H1 (cell line): ENCODE measurements at regions not wholly inside any gene's neighbourhood (a gene's known extent, or its start where the extent isn't known, plus 50 kb on each side); places are given as distances from the start of the nearest gene placed in this dataset.
A peak's percentile ranks its signal among the peaks of the same experiment; 100 is the strongest.

Experiments used
- CTCF ChIA-PET: fragments of 300-600 bp; sonication (Branson Sonifier 250); formaldehyde crosslinking; loops from one replicate; lab custom pipeline; 2021; ENCODE audit not compliant: partially characterized antibody; lab: Charles Lee
- POLR2A ChIA-PET: fragments of 300-600 bp; sonication (Branson Sonifier 250); formaldehyde crosslinking; loops from one replicate; lab custom pipeline; 2021; ENCODE audit warnings: inconsistent platforms; ENCODE audit not compliant: partially characterized antibody; lab: Charles Lee
- DNase-seq, 2 experiments: peaks; one replicate each; pipeline versions ENCODE4 v3.0.0 to v3.0.0-alpha.2; 2010 to 2022; ENCODE audit warnings: low spot score in 2 of 2, low read depth in 1 of 2, mixed read lengths in 1 of 2
- FAIRE-seq: peaks from 2 replicates; lab custom pipeline; 2011; peaks lifted over from hg19 to GRCh38; lab: Jason Lieb, UNC
- H2AFZ ChIP-seq: 2 replicates; pipeline ENCODE4 v1.8.1; 2012; ENCODE audit warnings: low read length, inconsistent platforms
- H2AK5ac ChIP-seq: 2 replicates; pipeline ENCODE4 v1.6.1; 2013; ENCODE audit warnings: low read depth, low read length
- H2BK120ac ChIP-seq: replicated peaks from 2 replicates; pipeline ENCODE3; 2013; ENCODE audit warnings: low read depth, low read length, inconsistent platforms
- H2BK12ac ChIP-seq: 2 replicates; pipeline ENCODE4 v1.6.1; 2013; ENCODE audit warnings: low read depth, low read length
- H2BK15ac ChIP-seq: 2 replicates; pipeline ENCODE4 v1.6.1; 2013; ENCODE audit warnings: low read length
- H2BK20ac ChIP-seq: 2 replicates; pipeline ENCODE4 v1.6.1; 2013; ENCODE audit warnings: low read length
- H2BK5ac ChIP-seq: 2 replicates; pipeline ENCODE4 v1.6.1; 2013; ENCODE audit warnings: low read depth, low read length
- H3K14ac ChIP-seq: 2 replicates; pipeline ENCODE4 v1.6.1; 2013; ENCODE audit warnings: inconsistent platforms; ENCODE audit not compliant: insufficient read length
- H3K18ac ChIP-seq: 2 replicates; pipeline ENCODE4 v1.6.1; 2013; ENCODE audit warnings: low read length; ENCODE audit errors: extremely low read depth
- H3K23ac ChIP-seq: 2 replicates; pipeline ENCODE4 v1.6.1; 2013; ENCODE audit warnings: inconsistent platforms; ENCODE audit not compliant: insufficient read length
- H3K23me2 ChIP-seq: 2 replicates; pipeline ENCODE4 v1.6.1; 2013; ENCODE audit warnings: low read depth, low read length
- H3K27ac ChIP-seq: 2 replicates; pipeline ENCODE4 v1.6.1; 2011; ENCODE audit warnings: low read depth, low read length, inconsistent platforms
- H3K27me3 ChIP-seq, 4 experiments: replicated peaks in 1 of 4; 1 replicate in 1 of 4; 2 replicates in 3 of 4; pipeline versions ENCODE4 v1.6.1 to v1.8.1; 2011 to 2013; ENCODE audit warnings: low read length in 3 of 4, mild to moderate bottlenecking in 3 of 4, inconsistent platforms in 2 of 4, mixed read lengths in 2 of 4, moderate library complexity in 1 of 4; ENCODE audit not compliant: control insufficient read depth in 3 of 4, insufficient read depth in 3 of 4; ENCODE audit errors: extremely low read depth in 1 of 4
- H3K36me3 ChIP-seq, 4 experiments: 2 replicates each; pipeline versions ENCODE4 v1.6.1 to v1.8.1; 2011 to 2013; ENCODE audit warnings: mild to moderate bottlenecking in 4 of 4, low read length in 3 of 4, moderate library complexity in 2 of 4, control low read depth in 1 of 4, inconsistent platforms in 1 of 4; ENCODE audit not compliant: insufficient read depth in 4 of 4, control insufficient read depth in 2 of 4
- H3K4ac ChIP-seq: replicated peaks from 2 replicates; pipeline ENCODE3; 2013; ENCODE audit warnings: low read length, low read depth, mixed read lengths, inconsistent platforms; ENCODE audit not compliant: insufficient read length
- H3K4me1 ChIP-seq, 4 experiments: replicated peaks in 1 of 4; 1 replicate in 1 of 4; 2 replicates in 3 of 4; pipeline versions ENCODE4 v1.6.1 to v1.8.1; 2011 to 2013; ENCODE audit warnings: low read length in 3 of 4, inconsistent platforms in 2 of 4, mixed read lengths in 1 of 4; ENCODE audit not compliant: insufficient read depth in 4 of 4, control insufficient read depth in 3 of 4
- H3K4me2 ChIP-seq, 2 experiments: 2 replicates each; pipeline versions ENCODE4 v1.6.1 to v1.8.1; 2011 to 2013; ENCODE audit warnings: low read depth in 2 of 2, low read length in 2 of 2, control low read depth in 1 of 2, inconsistent platforms in 1 of 2, mild to moderate bottlenecking in 1 of 2; ENCODE audit not compliant: insufficient read depth in 1 of 2
- H3K4me3 ChIP-seq, 4 experiments: fragments of 200-600, 300-600 bp in 1 of 4; sonication (generic), shearing (Covaris generic), sonication (Bioruptor Twin) in 1 of 4; 2 replicates each; pipeline versions ENCODE4 v1.5.1 to v1.8.1; 2011 to 2016; ENCODE audit warnings: low read length in 4 of 4, low read depth in 3 of 4, control low read depth in 2 of 4, inconsistent platforms in 2 of 4, mild to moderate bottlenecking in 2 of 4, mixed read lengths in 1 of 4, moderate library complexity in 1 of 4; ENCODE audit not compliant: insufficient read depth in 2 of 4; ENCODE audit errors: extremely low read depth in 1 of 4
- H3K56ac ChIP-seq: replicated peaks from 2 replicates; pipeline ENCODE3; 2013; ENCODE audit warnings: low read depth, mild to moderate bottlenecking, mixed read lengths, low read length, inconsistent platforms; ENCODE audit not compliant: insufficient read length
- H3K79me1 ChIP-seq: 2 replicates; pipeline ENCODE4 v1.6.1; 2013; ENCODE audit warnings: low read depth, low read length, control low read depth
- H3K79me2 ChIP-seq, 2 experiments: 2 replicates each; pipeline versions ENCODE4 v1.6.1 to v1.8.1; 2012 to 2013; ENCODE audit warnings: low read length in 2 of 2, mild to moderate bottlenecking in 2 of 2, inconsistent platforms in 1 of 2; ENCODE audit not compliant: insufficient read depth in 2 of 2, control insufficient read depth in 1 of 2
- H3K9ac ChIP-seq, 4 experiments: replicated peaks in 1 of 4; 1 replicate in 1 of 4; 2 replicates in 3 of 4; pipeline versions ENCODE4 v1.6.1 to v1.8.1; 2011 to 2013; ENCODE audit warnings: low read depth in 3 of 4, low read length in 3 of 4, control low read depth in 2 of 4, mild to moderate bottlenecking in 2 of 4, moderate library complexity in 2 of 4, inconsistent platforms in 1 of 4; ENCODE audit errors: extremely low read depth in 1 of 4
- H3K9me3 ChIP-seq, 2 experiments: 2 replicates each; pipeline versions ENCODE4 v1.6.1 to v1.8.1; 2012 to 2013; ENCODE audit warnings: mild to moderate bottlenecking in 2 of 2, moderate library complexity in 2 of 2, control low read depth in 1 of 2, inconsistent platforms in 1 of 2, low read depth in 1 of 2, low read length in 1 of 2, mixed read lengths in 1 of 2; ENCODE audit not compliant: insufficient read depth in 2 of 2
- H4K20me1 ChIP-seq, 2 experiments: replicated peaks in 1 of 2; 2 replicates each; pipeline versions ENCODE3 to v1.8.1; 2011 to 2013; ENCODE audit warnings: inconsistent platforms in 2 of 2, low read length in 2 of 2, mild to moderate bottlenecking in 1 of 2; ENCODE audit not compliant: insufficient read depth in 2 of 2, control insufficient read depth in 1 of 2
- H4K5ac ChIP-seq: 2 replicates; pipeline ENCODE4 v1.6.1; 2013; ENCODE audit warnings: low read length, low read depth, mixed read lengths, inconsistent platforms; ENCODE audit not compliant: insufficient read length
- H4K8ac ChIP-seq: 2 replicates; pipeline ENCODE4 v1.8.0; 2013; ENCODE audit warnings: mild to moderate bottlenecking, moderate library complexity, low read length, inconsistent platforms; ENCODE audit not compliant: insufficient read depth; ENCODE audit errors: extremely low read depth
- H4K91ac ChIP-seq: replicated peaks from 2 replicates; pipeline ENCODE3; 2013; ENCODE audit warnings: low read length, mixed read lengths, inconsistent platforms; ENCODE audit not compliant: insufficient read length
- ASH2L ChIP-seq: fragments of 200-600, 300-600 bp; sonication (generic); IDR thresholded peaks from one replicate; pipeline ENCODE4 v1.7.1; 2017; ENCODE audit warnings: low read length
- CHD2 ChIP-seq: IDR thresholded peaks from 2 replicates; pipeline ENCODE4 v1.6.1; 2012; ENCODE audit warnings: low read length, improper control_type of control experiment
- CREB1 ChIP-seq: IDR thresholded peaks from 2 replicates; pipeline ENCODE4 v1.6.1; 2012; ENCODE audit warnings: inconsistent platforms
- KDM1A ChIP-seq: fragments of 200-600, 300-600 bp; sonication (generic); IDR thresholded peaks from 2 replicates; pipeline ENCODE4 v1.7.1; 2016; ENCODE audit warnings: mild to moderate bottlenecking, low read length, borderline replicate concordance
- NANOG ChIP-seq: IDR thresholded peaks from 2 replicates; pipeline ENCODE4 v1.6.1; 2011; ENCODE audit warnings: low read length, low read depth, mild to moderate bottlenecking, inconsistent platforms; ENCODE audit not compliant: insufficient read depth, poor library complexity, severe bottlenecking
- NRF1 ChIP-seq: IDR thresholded peaks from 2 replicates; pipeline ENCODE4 v1.6.1; 2011; ENCODE audit warnings: mild to moderate bottlenecking, low read depth, low read length, improper control_type of control experiment
- POLR2A ChIP-seq, 2 experiments: IDR thresholded peaks; 1 replicate in 1 of 2; 2 replicates in 1 of 2; pipeline ENCODE4 v1.6.1; 2011; ENCODE audit warnings: low read depth in 2 of 2, low read length in 2 of 2, mild to moderate bottlenecking in 2 of 2; ENCODE audit errors: control extremely low read depth in 1 of 2
- RFX5 ChIP-seq: IDR thresholded peaks from 2 replicates; pipeline ENCODE4 v1.6.1; 2011; ENCODE audit warnings: low read depth, low read length, improper control_type of control experiment, borderline replicate concordance
- SP4 ChIP-seq: IDR thresholded peaks from 2 replicates; pipeline ENCODE4 v1.6.1; 2012; ENCODE audit warnings: low read length, inconsistent platforms
- SUZ12 ChIP-seq: fragments of 200-600 bp; sonication (generic); IDR thresholded peaks from 2 replicates; pipeline ENCODE4 v1.6.1; 2012; ENCODE audit warnings: mild to moderate bottlenecking, inconsistent platforms, low read length, moderate library complexity, mixed read lengths
- TBP ChIP-seq: IDR thresholded peaks from 2 replicates; pipeline ENCODE4 v1.6.1; 2011; ENCODE audit warnings: low read depth, low read length, improper control_type of control experiment
- ZNF274 ChIP-seq: IDR thresholded peaks from 2 replicates; pipeline ENCODE4 v1.7.0; 2012; ENCODE audit warnings: low read length, borderline replicate concordance; ENCODE audit errors: extremely low read depth
- WGBS, 2 experiments: shearing (Covaris generic) in 1 of 2; methylation state at CpG; one replicate each; pipeline versions ENCODE4 v1.1.6 to v1.1.7; 2013 to 2015; ENCODE audit warnings: low lambda C conversion rate in 2 of 2, mixed read lengths in 2 of 2, inconsistent platforms in 1 of 2, low coverage in 1 of 2, missing lambda C conversion rate in 1 of 2; ENCODE audit not compliant: insufficient replicate concordance in 2 of 2, insufficient coverage in 1 of 2, insufficient read length in 1 of 2; ENCODE audit errors: extremely low coverage in 1 of 2, missing lambda C conversion rate in 1 of 2; 5-methylcytosine and 5-hydroxymethylcytosine counted together
- TF ChIP-seq, protein P1 (sequence below): IDR thresholded peaks from 2 replicates; pipeline ENCODE4 v1.6.1; 2011; ENCODE audit warnings: low read depth, mild to moderate bottlenecking, low read length; ENCODE audit not compliant: insufficient read depth
- TF ChIP-seq, protein P2 (sequence below): IDR thresholded peaks from 2 replicates; pipeline ENCODE4 v1.6.1; 2012; ENCODE audit warnings: inconsistent platforms

DNA sequence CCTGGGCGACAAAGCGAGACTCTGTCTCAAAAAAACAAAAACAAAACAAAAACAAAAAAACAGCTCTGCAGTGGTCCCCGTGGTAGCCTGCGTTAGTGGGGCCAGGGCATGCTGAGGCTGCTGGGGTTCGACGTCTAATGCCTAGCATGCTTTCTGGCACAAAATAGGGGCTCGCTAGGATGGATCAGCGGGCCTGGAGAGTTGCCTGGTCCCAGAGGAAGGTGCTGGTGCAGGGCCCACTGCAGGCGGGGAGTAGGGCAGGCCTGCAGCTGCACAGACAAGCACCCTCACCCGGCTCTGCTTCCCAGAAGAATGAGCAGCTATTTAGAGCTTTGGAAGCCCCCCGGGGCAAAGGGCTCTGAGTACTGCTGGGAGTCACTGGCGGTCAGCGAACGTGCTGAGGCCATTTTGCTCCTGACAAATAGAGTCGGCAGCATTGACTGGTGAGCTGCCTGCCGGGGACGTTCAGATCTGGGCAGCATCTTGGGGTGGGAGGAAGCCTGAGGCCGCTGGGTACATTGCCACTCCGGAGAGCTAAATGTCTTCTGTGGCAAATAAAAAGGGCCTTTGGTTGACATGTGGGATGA, 126.7 kb downstream of the OLFM1 start:
- Histone ChIP-seq H4K91ac (no peak overlapping the region), H3K4me3 (no peak overlapping the region), H2AFZ (no peak overlapping the region), H3K27me3 (no peaks in the 10 kb centered on the region), H2AK5ac (no peak overlapping the region), H3K23ac (no peak overlapping the region), H4K5ac (no peak overlapping the region), H2BK120ac (no peak overlapping the region), H3K14ac (no peak overlapping the region), H3K79me1 (no peaks in the 10 kb centered on the region), H3K9ac (no peak overlapping the region), H4K8ac (no peak overlapping the region), H3K4me2 (no peak overlapping the region), H2BK12ac (0 out of 2 replicates have a peak overlapping the region, but pooled peaks have one; percentile 3), H3K9me3 (peaks cover 15% of the 10 kb centered on the region in 2 experiments), H3K18ac (peak overlapping the region; percentile 6; the same call in 1 of the 2 replicates), H3K79me2 (no peaks in the 10 kb centered on the region), H3K27ac (no peak overlapping the region), H3K4ac (no peak overlapping the region), H2BK15ac (0 out of 2 replicates have a peak overlapping the region, but pooled peaks have one; percentile 16), H2BK20ac (no peak overlapping the region), H2BK5ac (no peak overlapping the region), H3K36me3 (no peaks in the 10 kb centered on the region), H3K4me1 (peaks cover 16 to 22% (median 18%) of the 10 kb centered on the region in 4 experiments), H3K56ac (no peak overlapping the region), H3K23me2 (no peaks in the 10 kb centered on the region), H4K20me1 (no peaks in the 10 kb centered on the region)
- WGBS, 2 experiments: 84% methylated on average over 19 of the region's 19 CpGs; no CpG with 5 or more reads in 1 of the 2 experiments
- ChIA-PET POLR2A (no interaction called here), CTCF (interaction anchor here (0.8 to 3.3 kb wide), 3 partner anchors 68 to 198 kb away, joined by 3 to 14 read pairs (median 4); no protein-coding TSS in a partner anchor)
- DNase-seq (no peak), FAIRE-seq (no peak)
- TF ChIP-seq, protein P1, sequence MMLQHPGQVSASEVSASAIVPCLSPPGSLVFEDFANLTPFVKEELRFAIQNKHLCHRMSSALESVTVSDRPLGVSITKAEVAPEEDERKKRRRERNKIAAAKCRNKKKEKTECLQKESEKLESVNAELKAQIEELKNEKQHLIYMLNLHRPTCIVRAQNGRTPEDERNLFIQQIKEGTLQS: no peak
- no peak for TF ChIP-seq ASH2L
- no peak for TF ChIP-seq CREB1
- TF ChIP-seq SP4: no peak
- TF ChIP-seq, protein P2, sequence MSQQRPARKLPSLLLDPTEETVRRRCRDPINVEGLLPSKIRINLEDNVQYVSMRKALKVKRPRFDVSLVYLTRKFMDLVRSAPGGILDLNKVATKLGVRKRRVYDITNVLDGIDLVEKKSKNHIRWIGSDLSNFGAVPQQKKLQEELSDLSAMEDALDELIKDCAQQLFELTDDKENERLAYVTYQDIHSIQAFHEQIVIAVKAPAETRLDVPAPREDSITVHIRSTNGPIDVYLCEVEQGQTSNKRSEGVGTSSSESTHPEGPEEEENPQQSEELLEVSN: no peak
- no peak for TF ChIP-seq KDM1A
- no peak for TF ChIP-seq NANOG
- no peak for TF ChIP-seq TBP
- TF ChIP-seq RFX5: no peak
- no peak for TF ChIP-seq SUZ12
- TF ChIP-seq NRF1: no peak
- no peak for TF ChIP-seq POLR2A (IDR thresholded peaks at IDR 0.05; ENCODE audit: control extremely low read depth in 1 of 2, low read depth in 2 of 2, low read length in 2 of 2)
- no peak for TF ChIP-seq ZNF274
- TF ChIP-seq CHD2: no peak
